Stimulated activated CD8-positive, alpha-beta memory T cell treated with anti-CD3 and anti-CD28 coated beads, Interleukin-7, amount 100 ng/mL, for 24 hours (primary cell): ENCODE measurements at regions not wholly inside any gene's neighbourhood (a gene's known extent, or its start where the extent isn't known, plus 50 kb on each side); places are given as distances from the start of the nearest gene placed in this dataset.

Experiments used
- DNase-seq: peaks from one replicate; pipeline ENCODE4 v3.0.0-alpha.2; 2020; ENCODE audit warnings: low read depth

DNA sequence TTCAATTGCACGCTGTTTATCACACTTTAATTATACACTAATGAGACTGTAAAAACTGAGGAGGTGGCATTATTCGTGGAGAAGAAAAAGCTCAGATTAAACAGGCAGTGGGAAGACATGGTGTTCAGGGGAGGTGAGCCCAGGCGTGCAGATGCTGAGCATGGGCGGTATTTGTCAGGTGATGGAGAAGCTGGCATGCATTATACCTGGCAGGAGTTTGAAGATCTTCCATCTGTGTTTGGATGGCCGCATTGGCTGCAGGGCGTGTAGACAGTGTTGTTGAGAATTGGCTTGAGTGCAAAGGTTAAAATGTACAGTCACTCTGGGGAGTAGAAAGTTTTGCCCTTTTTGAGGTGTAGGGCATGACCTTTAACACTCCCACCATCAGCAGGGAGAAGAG, 213.8 kb downstream of the ERMARD start:
- no peak for DNase-seq

DNA sequence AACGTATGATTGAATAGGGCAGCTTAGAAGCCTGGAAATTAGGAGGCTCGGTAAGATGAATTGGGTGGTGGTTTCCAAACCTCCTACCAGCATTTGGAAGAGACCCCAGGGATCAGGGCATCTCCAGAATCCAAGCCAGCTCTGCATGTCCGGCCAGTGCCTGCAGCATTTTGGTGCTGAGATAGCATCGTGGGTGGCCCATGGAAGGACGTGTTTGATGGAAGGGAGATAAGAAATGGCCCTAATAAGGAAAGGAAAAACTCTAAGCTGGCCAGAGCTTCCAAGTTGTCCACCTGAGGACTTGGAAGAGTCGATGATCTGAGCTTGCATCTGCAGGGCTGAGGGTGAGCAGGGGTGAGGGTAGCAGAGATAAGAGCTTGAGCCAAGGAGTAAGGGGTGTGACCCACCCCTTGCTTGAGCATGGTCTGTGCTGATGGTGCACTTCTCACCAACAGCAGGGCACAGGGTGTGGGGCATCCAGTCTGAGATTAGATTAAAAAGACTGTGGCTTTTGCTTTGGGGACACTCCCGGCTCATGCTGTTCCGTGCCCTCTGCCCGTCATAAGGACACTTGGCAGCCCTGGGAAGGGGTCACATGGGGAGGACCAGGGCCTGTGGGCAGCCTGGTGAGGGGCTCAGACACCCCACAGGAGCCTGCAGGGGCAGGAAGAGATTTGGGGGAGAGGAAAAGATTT, 213.2 kb downstream of the ERMARD start:
- no peak for DNase-seq

DNA sequence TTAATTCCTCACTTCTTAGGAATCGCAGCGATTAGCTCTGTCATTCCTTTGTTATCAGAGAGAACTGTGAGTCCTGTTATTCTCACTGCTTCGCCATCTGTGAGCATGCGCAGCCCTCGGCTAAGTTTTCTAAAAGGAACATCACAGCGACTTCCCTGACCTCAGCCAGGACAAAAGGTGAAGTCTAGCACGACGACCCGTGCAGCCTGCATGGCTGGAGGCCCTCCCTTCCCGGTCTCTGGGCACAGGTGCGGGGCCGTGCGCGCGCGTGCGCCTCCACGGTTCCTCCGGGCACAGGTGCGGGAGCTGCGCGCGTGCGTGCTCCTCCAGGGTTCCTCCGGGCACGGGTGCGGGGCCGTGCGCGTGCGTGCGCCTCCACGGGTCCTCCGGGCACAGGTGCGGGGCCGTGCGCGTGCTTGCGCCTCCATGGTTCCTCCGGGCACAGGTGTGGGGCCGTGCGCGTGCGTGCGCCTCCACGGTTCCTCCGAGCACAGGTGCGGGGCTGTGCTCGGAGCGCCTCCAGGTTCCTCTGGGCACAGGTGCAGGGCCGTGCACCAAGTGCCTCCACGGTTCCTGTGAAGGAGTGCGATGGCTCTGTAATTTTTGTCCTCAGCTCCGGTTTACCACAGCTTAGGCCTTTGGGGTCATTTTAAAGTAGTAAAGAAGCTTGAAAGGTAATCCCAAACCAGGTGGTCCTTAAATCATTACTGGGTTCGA, 212.3 kb downstream of the ERMARD start:
- DNase-seq, result no peak

DNA sequence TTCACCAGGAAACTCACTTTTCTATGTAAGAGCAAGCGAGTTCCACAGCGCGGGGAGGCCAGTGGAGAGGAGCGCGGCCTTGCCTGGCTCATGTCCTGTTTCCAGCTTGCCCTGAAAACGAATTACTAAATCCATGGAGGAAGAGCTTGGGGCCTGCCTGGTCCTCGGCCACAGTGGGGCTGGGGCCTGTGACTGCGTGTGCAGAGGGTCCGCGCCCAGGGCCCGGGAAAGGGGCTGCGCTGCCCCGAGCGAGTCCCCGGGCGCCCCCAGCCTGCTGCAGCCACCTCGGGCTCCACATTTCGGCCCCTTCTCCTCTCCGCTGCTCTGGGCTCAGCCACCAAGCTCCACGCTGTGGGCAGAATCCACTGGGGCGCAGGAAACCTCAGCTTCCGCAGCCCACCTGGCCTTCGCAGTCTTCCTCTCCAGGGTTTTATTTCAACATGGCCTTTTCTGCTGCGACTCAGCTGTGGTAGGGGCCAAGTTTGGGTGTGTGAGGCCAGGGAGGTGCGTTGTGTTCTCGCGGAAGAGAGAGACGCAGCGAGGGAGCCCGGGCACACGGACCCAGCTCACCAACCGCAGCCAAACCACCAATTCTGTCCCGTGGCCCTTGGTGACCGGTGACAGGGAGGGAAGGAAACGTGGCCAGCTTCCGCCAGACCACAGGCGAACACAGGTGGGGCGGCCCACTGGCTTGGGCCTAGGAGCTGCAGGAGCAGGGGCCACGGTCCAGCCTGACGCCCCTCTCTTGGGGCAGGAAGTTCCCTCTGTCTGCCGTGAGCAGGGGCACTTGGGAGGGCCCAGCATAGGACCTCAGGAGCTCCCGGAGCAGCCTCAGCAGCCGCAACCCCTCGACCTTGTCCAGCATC, 211.4 kb downstream of the ERMARD start:
- DNase-seq, result no peak

DNA sequence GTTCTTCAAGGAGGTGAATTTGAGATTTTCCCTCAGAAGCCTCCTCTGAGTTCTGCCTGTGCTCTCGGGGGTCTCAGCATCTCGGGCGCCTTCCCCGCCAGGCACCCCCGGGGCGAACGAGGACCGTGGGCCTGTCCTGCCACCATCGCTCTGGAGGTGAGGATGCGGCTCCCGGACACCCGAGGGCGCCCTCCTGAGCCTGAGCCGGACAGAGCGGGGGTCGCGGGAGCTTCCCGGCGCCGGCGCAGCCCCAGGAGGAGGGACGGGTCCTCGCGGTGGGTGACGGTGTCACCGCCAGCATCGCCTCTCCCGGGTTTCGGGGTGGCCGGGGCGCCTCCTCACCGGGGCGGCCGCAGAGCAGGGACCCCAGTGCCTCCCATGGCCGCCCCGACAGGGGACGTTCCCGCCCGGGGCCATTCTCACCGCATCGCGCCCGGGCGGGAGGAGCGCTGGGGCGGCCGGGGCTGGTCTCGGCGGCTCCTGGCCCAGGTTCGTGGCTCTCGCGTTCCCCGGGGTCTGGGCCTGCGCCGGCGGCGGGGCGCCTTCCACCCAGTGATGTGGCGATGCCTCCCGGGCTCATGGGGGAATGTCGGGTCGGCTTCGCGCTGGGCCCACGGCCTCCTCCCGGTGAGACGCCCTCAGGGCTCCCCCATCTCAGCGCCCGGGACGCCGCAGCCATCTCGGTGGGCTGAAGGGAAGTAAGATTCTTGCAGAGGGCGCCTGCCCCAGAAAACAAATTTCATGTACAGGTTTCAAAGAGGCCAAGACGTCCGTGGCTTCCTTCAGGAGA, 210.5 kb downstream of the ERMARD start:
- no peak for DNase-seq

DNA sequence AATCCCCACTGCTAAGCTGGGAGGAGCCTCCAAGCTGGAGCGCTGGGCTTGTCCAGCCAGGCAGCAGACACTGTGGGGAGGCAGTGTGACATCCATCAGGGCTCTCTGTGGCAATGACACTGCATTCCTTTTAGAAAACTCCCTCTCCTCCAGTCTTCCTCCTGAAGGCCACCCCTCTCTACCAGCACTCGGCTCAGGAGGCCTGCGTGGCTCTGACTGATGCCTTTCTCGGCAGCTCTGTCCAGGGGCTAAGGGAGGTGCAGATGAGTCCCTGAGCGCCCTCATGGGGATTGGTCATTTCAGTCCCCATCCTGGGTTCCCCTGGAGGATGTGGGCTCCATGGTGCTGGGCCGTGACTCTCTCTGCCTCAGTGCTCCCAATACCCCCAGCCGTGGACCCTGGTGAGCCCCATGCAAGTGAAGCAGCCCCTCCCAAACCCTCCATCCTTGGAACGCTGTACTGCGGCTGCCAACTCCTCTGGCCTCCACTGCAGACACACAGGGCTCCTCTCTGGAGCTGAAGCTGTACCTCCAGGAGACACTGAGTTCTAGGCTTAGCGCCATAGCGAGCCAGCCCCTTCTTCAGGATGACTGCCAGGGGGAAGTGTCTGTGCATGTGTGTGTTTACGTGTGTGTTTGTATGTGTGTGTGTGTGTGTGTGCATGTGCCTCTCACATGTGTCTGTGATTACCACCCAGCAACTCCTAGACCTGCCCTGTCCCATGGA, 209.6 kb downstream of the ERMARD start:
- DNase-seq, result no peak

DNA sequence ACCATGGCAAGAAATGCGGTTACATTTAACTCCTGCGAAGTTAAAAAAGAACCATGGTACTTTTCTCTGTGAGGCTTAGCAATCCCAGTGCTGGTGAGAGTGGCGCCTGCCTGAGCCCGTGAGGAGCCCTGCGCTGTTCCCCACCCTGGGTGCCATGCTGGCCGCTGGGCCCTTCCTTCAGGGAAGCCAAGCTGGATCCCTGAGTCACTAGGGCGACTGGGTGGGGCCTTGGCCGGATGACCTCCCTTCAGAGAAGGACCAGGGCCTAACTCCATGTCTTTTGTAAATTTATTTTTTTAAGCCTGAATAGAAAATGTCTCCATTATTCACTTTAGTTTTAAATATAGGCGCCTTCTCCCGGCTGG, 209.1 kb downstream of the ERMARD start:
- no peak for DNase-seq

DNA sequence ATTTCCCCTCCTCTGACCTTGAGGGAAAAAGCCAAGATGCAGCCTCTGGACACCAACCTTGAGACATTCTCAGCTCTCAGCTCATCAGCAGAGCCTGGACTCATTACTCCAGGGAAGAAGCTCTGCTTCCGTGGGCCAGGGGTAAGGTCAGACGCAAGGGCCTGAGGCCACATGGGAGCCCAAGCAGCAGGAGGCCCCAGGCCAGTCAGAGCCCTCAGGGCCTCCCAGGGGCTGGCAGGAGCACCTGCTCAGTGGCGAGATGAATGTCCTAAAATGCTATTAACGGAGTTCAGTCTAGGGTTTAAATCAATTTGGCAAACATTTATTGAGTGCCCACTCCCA, 208.6 kb downstream of the ERMARD start:
- no peak for DNase-seq

DNA sequence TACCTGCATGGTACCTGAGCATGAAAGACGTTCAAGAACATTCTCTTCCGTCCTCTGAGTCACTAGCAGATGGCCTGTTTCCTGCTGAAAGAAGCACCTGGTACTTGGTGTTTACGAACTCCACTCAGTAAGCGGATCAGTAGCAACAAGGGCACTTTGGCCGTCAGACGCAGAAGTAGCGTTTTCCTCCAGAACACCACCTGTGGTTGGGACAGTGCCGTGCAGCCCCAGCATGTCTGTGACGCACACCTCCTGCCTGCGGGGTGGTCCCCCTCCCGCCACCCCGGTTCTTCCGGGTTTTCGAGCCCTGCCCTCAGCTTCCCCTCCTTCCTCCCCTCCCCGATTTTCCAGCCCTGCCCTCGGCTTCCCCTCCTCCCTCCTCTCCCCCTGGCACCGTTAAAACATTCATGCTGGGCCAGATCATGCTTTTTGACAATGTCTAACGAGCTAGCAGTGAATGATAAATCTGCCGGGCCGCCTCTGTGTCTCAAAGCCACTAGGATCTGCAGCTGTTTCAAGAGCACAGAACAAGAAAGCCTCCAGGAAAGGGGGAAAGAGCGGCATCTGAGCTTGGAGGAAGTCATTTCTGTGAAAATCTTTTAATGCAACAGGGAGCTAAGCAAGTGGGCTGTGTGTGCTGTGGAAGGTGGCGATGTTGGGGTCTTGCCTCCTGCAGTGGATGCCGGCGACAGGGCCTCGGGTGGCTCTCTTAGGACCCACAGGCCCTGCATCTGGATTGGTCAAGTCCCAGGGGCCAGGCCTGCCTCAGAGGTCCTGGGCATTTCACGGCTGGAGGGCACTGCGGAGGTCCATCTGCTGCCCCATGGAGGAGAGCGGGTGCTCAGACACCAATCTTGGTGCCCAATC, 207.9 kb downstream of the ERMARD start:
- DNase-seq, result no peak

DNA sequence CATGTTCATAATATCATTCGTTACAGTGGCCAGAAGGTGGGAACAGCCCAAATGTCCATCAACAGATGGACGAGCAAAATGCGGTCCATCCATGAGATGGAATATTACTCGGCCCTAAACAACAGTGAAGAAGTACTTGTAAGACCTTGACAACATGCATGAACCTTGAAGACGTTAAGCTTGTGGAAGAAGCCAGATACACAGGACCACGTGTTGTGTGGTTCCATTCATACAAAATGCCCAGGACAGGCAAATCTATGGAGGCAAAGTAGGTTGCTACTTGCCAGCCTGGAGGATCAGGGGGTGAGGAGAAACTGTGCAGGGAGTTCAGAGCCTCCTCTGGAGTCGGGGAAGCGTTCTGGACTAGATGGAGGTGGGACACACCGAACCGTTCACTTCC, 207.1 kb downstream of the ERMARD start:
- DNase-seq, result no peak

DNA sequence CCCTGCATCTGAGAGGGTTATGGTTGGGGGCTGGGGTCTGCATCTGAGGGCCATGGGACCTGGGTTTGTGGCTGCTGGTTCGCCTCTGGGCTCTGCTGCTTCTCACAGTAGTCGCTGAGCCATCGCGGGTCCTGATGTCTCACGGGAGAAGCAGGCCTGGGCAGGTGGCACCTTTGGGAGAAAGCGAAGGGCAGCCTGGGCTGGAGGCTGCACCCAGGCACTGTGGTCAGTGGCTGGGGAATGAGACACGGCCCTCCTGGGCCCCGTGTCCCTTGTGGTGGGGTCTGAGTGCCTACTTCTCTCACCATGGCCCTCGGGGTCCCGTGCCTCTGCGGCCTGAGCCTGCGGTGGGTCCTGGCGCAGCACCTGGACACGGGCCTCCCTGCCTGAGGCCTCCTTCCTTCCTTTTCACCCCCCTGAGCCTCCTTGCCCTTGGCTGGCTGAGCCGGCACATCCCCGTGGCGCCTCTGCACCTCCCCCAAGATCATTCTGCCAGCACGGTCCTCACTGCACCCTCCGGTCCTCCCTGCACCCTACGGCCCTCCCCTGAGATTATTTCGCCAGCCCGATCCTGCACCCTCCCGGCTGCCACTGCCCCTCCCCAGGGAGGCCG, 206.0 kb downstream of the ERMARD start:
- DNase-seq, result no peak

DNA sequence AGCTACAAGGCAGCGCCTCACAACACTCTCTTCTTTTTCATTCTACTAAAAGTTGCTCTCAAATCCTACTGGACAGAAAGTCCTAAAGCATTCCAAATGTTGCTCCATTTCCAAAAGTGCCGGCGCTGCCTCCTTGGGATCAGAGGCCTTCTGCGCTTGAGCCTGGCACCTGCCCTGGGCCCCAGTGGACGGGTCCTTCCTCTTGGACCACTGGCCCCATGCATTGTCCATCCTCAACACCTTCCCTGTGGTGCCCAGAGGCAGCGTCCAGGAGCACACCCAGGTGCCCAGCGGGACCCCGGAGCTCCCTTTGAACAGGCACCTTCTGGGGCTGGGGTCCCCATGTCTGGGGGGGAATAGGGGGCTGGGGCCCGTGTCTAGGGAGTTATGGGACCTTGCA, 205.2 kb downstream of the ERMARD start:
- no peak for DNase-seq

DNA sequence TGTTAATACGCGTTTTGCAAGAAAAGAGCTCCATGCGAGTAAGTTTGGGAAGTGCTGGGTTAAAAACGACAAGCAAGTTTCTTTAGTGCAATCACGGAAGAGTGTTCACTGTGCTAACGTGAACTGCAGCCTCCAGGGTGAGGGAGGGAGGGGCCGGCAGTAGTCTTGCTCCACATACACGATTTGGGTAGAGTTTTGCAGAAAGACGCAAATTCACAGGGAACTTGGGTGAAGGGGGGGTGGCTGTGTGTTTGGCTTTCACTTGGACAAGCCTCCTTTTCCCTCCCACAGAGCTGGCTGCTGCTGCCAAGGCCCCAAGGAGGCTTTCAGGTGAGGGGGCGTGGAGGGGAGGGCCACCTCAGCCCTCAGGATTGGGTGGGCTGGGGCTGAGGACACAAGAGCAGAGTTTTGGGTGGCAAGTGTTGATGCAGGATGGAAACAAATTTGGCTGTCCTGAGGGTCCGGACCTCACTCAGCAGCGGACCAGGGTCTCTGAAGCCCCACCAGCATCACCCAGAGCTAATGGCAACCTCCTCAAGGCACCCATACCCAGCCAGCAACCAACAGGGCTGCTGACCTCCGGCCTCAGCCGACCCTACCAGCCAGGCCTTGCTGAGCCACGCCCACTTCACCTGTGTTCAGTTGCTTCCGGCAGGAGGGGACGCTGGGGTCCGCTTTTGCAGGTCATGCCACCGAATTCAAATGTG, 204.5 kb downstream of the ERMARD start:
- DNase-seq, result no peak

DNA sequence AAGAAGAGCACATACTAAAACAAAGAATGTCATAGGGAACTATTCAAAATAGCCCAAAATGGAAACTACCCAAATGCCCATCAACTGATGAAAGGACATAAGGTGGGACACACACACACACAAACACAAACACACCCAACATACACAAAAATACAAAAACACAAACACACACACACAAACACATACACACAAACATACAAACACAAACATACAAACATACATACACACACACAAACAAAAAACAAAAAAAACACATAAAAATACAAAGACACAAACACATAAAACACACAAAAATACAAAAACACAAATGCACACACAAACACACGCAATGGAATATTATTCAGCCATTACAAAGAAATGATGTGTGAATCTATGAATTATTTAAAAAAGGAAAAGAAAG, 203.6 kb downstream of the ERMARD start:
- DNase-seq, result no peak

DNA sequence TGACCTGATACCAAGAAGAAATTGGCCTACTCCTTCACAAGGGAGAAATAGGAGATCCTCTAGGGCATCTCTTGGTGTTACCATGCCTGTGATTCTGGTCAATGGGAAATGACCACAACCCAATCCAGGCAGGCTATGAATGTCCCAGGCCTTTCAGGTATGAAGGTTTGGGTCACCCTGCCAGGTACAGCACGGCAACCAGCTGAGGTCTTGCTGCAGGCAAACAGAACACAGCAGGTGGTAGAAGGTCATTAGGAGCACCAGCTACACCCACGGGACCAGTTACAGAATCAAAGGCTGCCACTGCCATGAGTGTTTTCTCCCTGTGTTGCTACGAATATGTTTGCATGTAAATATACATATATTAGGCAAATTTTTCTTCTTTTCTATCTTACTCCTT, 202.3 kb downstream of the ERMARD start:
- no peak for DNase-seq

DNA sequence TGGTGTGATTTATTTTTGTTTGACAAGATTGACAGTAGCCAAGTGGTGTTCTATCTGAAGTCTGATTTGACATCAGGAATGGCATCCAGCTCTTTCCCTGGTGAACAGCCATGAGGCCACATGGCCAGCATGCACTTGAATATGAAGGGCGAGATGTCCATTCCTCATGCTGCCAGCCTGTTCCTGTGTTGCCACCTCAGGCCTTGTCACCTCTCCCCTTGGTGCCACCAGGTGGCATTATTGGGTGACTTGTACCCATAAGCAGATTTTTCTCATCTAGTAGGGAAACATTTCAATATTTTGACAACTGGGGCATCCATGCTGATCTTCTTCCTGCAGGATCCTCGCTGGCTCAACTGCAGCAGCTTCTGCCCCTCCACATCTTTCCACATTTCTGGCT, 199.1 kb downstream of the ERMARD start:
- no peak for DNase-seq

DNA sequence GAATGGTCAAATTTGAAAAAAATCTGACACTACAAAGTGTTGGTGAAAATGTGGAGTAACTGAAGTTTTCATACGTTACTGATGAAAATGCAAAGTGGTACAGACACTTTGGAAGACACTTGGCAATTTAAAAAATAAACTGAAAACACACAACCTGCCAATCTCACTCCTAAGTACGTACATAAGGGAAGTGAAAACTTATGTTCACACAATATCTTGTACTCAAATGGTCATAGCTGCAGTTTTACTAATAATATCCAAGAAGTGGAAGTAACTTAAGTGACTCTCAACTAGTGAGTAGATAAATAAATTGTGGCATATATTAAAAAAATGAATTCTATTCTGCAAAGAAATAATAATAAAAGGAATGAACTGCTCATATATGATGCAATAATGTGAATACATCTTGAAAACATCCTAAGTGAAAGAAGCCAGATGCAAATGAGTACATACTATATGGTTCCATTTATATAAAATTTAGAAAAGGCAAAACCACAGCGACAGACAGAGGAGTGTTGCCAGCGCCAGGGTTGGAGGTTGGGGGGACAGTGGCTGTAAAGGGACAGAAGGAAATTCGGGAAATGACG, 198.2 kb downstream of the ERMARD start:
- DNase-seq, result no peak

DNA sequence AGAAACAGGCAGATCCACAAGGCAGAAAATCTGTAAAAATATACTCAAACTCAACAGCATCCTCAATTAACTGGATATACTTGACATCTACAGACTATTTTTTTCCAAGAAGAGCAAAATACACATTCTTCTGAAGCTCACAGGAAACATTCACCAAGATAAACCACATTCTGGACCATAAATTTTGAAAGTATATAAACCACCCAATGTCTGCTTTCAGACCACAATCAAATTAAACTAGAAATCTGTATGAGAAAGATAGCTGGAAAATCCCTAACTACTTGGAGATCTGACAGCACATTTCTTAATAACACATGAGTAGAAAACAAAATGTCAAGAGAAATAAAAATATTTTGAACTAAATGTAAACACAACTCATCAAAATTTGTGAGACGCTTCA, 195.5 kb downstream of the ERMARD start:
- DNase-seq, result no peak

DNA sequence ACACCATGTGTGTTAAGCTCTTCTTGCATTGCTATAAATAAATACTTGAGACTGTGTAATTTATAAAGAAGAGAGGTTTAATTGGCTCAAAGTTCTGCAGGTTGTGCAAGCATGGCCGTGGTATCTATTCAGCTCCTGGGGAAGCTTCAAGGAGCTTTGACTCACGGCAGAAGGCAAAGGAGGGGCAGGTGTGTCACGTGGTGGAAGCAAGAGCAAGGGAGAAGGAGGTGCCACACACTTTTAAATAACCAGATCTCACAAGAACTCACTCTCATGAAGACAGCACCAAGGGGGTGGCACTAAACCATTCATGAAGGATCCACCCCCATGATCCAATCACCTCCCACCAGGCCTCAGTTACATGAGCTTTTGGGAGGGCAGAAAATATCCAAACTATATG, 193.7 kb downstream of the ERMARD start:
- DNase-seq, result no peak
